GM12878 (cell line): ENCODE measurements at regions not wholly inside any gene's neighbourhood (a gene's known extent, or its start where the extent isn't known, plus 50 kb on each side); places are given as distances from the start of the nearest gene placed in this dataset.

ENCODE experiments used
- ATAC-seq: fragments of 200-7000 bp; cut with Tn5 transposase; 3 replicates; pipeline ENCODE4 v1.9.1; 2020; ENCODE audit warnings: mild to moderate bottlenecking, moderate library complexity
- BruUV-seq: library from RNA; stranded (reverse); fragments of 400-500 nt; replicated peaks from 2 replicates; lab custom pipeline; 2021; lab: Mats Ljungman, UMichigan
- CTCF ChIA-PET: fragments of 300-600 bp; sonication (Branson Sonifier 250); formaldehyde crosslinking; extraction: SDS; loops from one replicate; lab custom pipeline; 2021; ENCODE audit warnings: inconsistent platforms; lab: Yijun Ruan, JAX
- POLR2A ChIA-PET: fragments of 350-600 bp; formaldehyde crosslinking; extraction: SDS; loops from one replicate; lab custom pipeline; 2021; ENCODE audit warnings: inconsistent platforms; lab: Charles Lee
- RAD21 ChIA-PET: fragments of 300-600 bp; sonication (Branson Sonifier 250); formaldehyde crosslinking; loops from one replicate; lab custom pipeline; 2023; ENCODE audit warnings: antibody characterized with exemption; ENCODE audit not compliant: unreplicated experiment; lab: Charles Lee
- SMC1A ChIA-PET: fragments of 300-600 bp; sonication (Branson Sonifier 250); formaldehyde crosslinking; loops from one replicate; lab custom pipeline; 2023; ENCODE audit not compliant: unreplicated experiment, uncharacterized antibody; lab: Charles Lee
- DNase-seq: peaks from one replicate; pipeline ENCODE4 v3.0.0-alpha.2; 2011; ENCODE audit warnings: low read depth, low spot score
- FAIRE-seq: peaks from 3 replicates; lab custom pipeline; 2011; peaks lifted over from hg19 to GRCh38; lab: Jason Lieb, UNC
- H2AFZ ChIP-seq: 2 replicates; pipeline ENCODE4 v1.6.0; 2011; ENCODE audit warnings: low read depth, low read length, control low read depth; ENCODE audit not compliant: control insufficient read depth
- H3K27ac ChIP-seq: 2 replicates; pipeline ENCODE4 v1.5.1; 2011; ENCODE audit warnings: control low read depth; ENCODE audit not compliant: control insufficient read depth, insufficient read depth
- H3K27me3 ChIP-seq, 2 experiments: replicated peaks in 1 of 2; 2 replicates each; pipeline versions ENCODE4 v1.6.0 to v1.6.1; 2011; ENCODE audit warnings: low read length in 1 of 2; ENCODE audit not compliant: control insufficient read depth in 2 of 2, insufficient read depth in 2 of 2
- H3K36me3 ChIP-seq, 2 experiments: 2 replicates each; pipeline ENCODE4 v1.5.1; 2011; ENCODE audit warnings: low read length in 1 of 2; ENCODE audit not compliant: control insufficient read depth in 2 of 2, insufficient read depth in 2 of 2
- H3K4me1 ChIP-seq: 2 replicates; pipeline ENCODE4 v1.6.1; 2011; ENCODE audit warnings: mild to moderate bottlenecking, low read length, moderate library complexity, mixed read lengths; ENCODE audit not compliant: control insufficient read depth, insufficient read depth
- H3K4me2 ChIP-seq: 2 replicates; pipeline ENCODE4 v1.6.0; 2011; ENCODE audit warnings: control low read depth; ENCODE audit not compliant: control insufficient read depth, insufficient read depth
- H3K4me3 ChIP-seq: fragments of 200-600 bp; sonication (generic); 2 replicates; pipeline ENCODE4 v1.5.1; 2016
- H3K79me2 ChIP-seq: 2 replicates; pipeline ENCODE4 v1.6.0; 2011; ENCODE audit warnings: low read length; ENCODE audit not compliant: control insufficient read depth, insufficient read depth
- H3K9ac ChIP-seq: 2 replicates; pipeline ENCODE4 v1.8.0; 2011; ENCODE audit warnings: low read length, control low read depth, mixed read lengths; ENCODE audit not compliant: control insufficient read depth, insufficient read depth
- H3K9me3 ChIP-seq: replicated peaks from 3 replicates; pipeline ENCODE4 v1.5.1; 2011; ENCODE audit warnings: mild to moderate bottlenecking, low read length; ENCODE audit not compliant: control insufficient read depth, insufficient read depth
- H4K20me1 ChIP-seq: 2 replicates; pipeline ENCODE4 v1.6.0; 2011; ENCODE audit not compliant: control insufficient read depth, insufficient read depth
- CBFB ChIP-seq: IDR thresholded peaks from 2 replicates; pipeline ENCODE4 v1.6.1; 2016; ENCODE audit warnings: antibody characterized with exemption, low read depth
- MTA3 ChIP-seq: IDR thresholded peaks from 2 replicates; pipeline ENCODE4 v1.6.1; 2012; ENCODE audit warnings: low read length, inconsistent platforms, borderline replicate concordance
- RFX5 ChIP-seq: IDR thresholded peaks from 2 replicates; pipeline ENCODE4 v1.6.1; 2011; ENCODE audit warnings: low read depth, low read length, improper control_type of control experiment
- USF1 ChIP-seq: IDR thresholded peaks from 2 replicates; pipeline ENCODE4 v1.6.1; 2011; ENCODE audit warnings: borderline replicate concordance, low read depth, mild to moderate bottlenecking, moderate library complexity, mixed read lengths, low read length; ENCODE audit not compliant: insufficient read depth; ENCODE audit errors: extremely low read length
- YY1 ChIP-seq: IDR thresholded peaks from 2 replicates; pipeline ENCODE4 v1.6.1; 2011; ENCODE audit warnings: low read depth, mild to moderate bottlenecking, low read length
- ZBTB40 ChIP-seq: fragments of 450-650 bp; IDR thresholded peaks from 2 replicates; pipeline ENCODE4 v1.6.1; 2016; ENCODE audit warnings: mild to moderate bottlenecking, moderate library complexity, borderline replicate concordance
- WGBS: methylation state at CpG from one replicate; pipeline ENCODE4 v1.1.6; 2016; ENCODE audit warnings: low lambda C conversion rate; ENCODE audit not compliant: insufficient replicate concordance, insufficient coverage; ENCODE audit errors: missing lambda C conversion rate; 5-methylcytosine and 5-hydroxymethylcytosine counted together
- in situ Hi-C: fragments of 300-500 bp; cut with MboI; formaldehyde crosslinking; loops from 9 replicates; pipeline ENCODE4 v1.14.3; 2018; ENCODE audit warnings: mixed read lengths
- intact Hi-C: fragments of 100-400 bp; cut with micrococcal nuclease; formaldehyde crosslinking; loops from one replicate; pipeline ENCODE4 v1.14.2; 2022; ENCODE audit not compliant: unreplicated experiment

- Histone ChIP-seq H3K27me3 (0 out of 4 replicates have a peak, but pooled peaks cover 0 to 1% of the 10 kb centered on the region in 2 experiments), H3K4me3 (no peak overlapping the region), H3K79me2 (no peaks in the 10 kb centered on the region), H3K4me1 (no peaks in the 10 kb centered on the region), H3K9ac (no peak overlapping the region), H2AFZ (no peak overlapping the region), H3K36me3 (no peaks in the 10 kb centered on the region), H4K20me1 (no peaks in the 10 kb centered on the region), H3K27ac (no peak overlapping the region), H3K4me2 (no peak overlapping the region), H3K9me3 (no peaks in the 10 kb centered on the region; the same call in 2 of the 3 replicates)
- POLR2A ChIA-PET = no interaction called here
- no peak for ATAC-seq
- in situ Hi-C loops (no loop called here), intact Hi-C loops (no loop called here)
- TF ChIP-seq MTA3 (no peak), CBFB (no peak), YY1 (no peak), RFX5 (no peak), USF1 (no peak), ZBTB40 (no peak)
- SMC1A ChIA-PET = no interaction called here
- no peak for FAIRE-seq
- RAD21 ChIA-PET = no interaction called here
- no TSS peak for BruUV-seq
- WGBS = 42% methylated on average over 7 of the region's 7 CpGs
- CTCF ChIA-PET = interaction anchor here (0.6 kb wide), 1 partner anchor 179 kb away, joined by 3 read pairs; no protein-coding TSS in a partner anchor
- no peak for DNase-seq
Observed at GRCh38 chr12:124188084-124188483, 106.8 kb upstream of the RFLNA start.
